Neuronal stem cell (in vitro differentiated cells): ENCODE measurements at regions not wholly inside any gene's neighbourhood (a gene's known extent, or its start where the extent isn't known, plus 50 kb on each side); places are given as distances from the start of the nearest gene placed in this dataset.
A peak's percentile ranks its signal among the peaks of the same experiment; 100 is the strongest.

Experiments used
- DNase-seq: peaks from one replicate; pipeline ENCODE4 v3.0.0-alpha.2; 2013; ENCODE audit warnings: low spot score
- H2AFZ ChIP-seq: one replicate; pipeline ENCODE4 v1.6.1; 2013; ENCODE audit warnings: mild to moderate bottlenecking, low read length, inconsistent platforms
- H2AK5ac ChIP-seq: 2 replicates; pipeline ENCODE4 v1.6.1; 2013; ENCODE audit warnings: low read depth, mild to moderate bottlenecking, inconsistent platforms, low read length, moderate library complexity, mixed read lengths
- H2BK120ac ChIP-seq: 2 replicates; pipeline ENCODE4 v1.6.1; 2013; ENCODE audit warnings: low read depth, mild to moderate bottlenecking, inconsistent platforms, low read length, moderate library complexity, mixed read lengths
- H2BK12ac ChIP-seq: one replicate; pipeline ENCODE4 v1.6.1; 2013; ENCODE audit warnings: low read length, inconsistent platforms
- H2BK15ac ChIP-seq: 2 replicates; pipeline ENCODE4 v1.6.1; 2013; ENCODE audit warnings: mild to moderate bottlenecking, low read length, inconsistent platforms, mixed read lengths
- H2BK5ac ChIP-seq: one replicate; pipeline ENCODE4 v1.6.1; 2013; ENCODE audit warnings: inconsistent platforms, mild to moderate bottlenecking, low read length, moderate library complexity
- H3K14ac ChIP-seq: one replicate; pipeline ENCODE4 v1.6.1; 2013; ENCODE audit warnings: low read length, inconsistent platforms
- H3K18ac ChIP-seq: 2 replicates; pipeline ENCODE4 v1.6.1; 2013; ENCODE audit warnings: low read length, inconsistent platforms
- H3K23ac ChIP-seq: 2 replicates; pipeline ENCODE4 v1.6.1; 2013; ENCODE audit warnings: low read depth, mild to moderate bottlenecking, mixed read lengths, low read length, inconsistent platforms; ENCODE audit not compliant: poor library complexity
- H3K27ac ChIP-seq: replicated peaks from 3 replicates; pipeline ENCODE4 v1.5.1; 2013; ENCODE audit warnings: low read length, inconsistent platforms
- H3K27me3 ChIP-seq, 3 experiments: 2 replicates each; pipeline ENCODE4 v1.6.1; 2013; ENCODE audit warnings: low read length in 3 of 3, mild to moderate bottlenecking in 2 of 3, inconsistent platforms in 1 of 3, low read depth in 1 of 3, mixed read lengths in 1 of 3, moderate library complexity in 1 of 3; ENCODE audit not compliant: control insufficient read depth in 3 of 3, insufficient read depth in 3 of 3
- H3K36me3 ChIP-seq, 2 donors: replicated peaks in 1 of 2; 2 replicates each; pipeline ENCODE4 v1.6.1; 2013; ENCODE audit warnings: low read length in 2 of 2; ENCODE audit not compliant: control insufficient read depth in 2 of 2, insufficient read depth in 2 of 2
- H3K4ac ChIP-seq: 2 replicates; pipeline ENCODE4 v1.6.1; 2013; ENCODE audit warnings: inconsistent platforms, mild to moderate bottlenecking, low read length, moderate library complexity
- H3K4me1 ChIP-seq, 2 donors: 1 replicate in 1 of 2; 2 replicates in 1 of 2; pipeline ENCODE4 v1.6.1; 2013; ENCODE audit warnings: low read length in 2 of 2, low read depth in 1 of 2; ENCODE audit not compliant: control insufficient read depth in 2 of 2, insufficient read depth in 1 of 2
- H3K4me2 ChIP-seq: one replicate; pipeline ENCODE4 v1.6.1; 2013; ENCODE audit warnings: mild to moderate bottlenecking, low read length, inconsistent platforms; ENCODE audit not compliant: insufficient read depth, poor library complexity, severe bottlenecking
- H3K4me3 ChIP-seq, 2 donors: 2 replicates each; pipeline ENCODE4 v1.5.1; 2013; ENCODE audit warnings: low read length in 2 of 2, mild to moderate bottlenecking in 2 of 2, inconsistent platforms in 1 of 2, moderate library complexity in 1 of 2
- H3K79me1 ChIP-seq: one replicate; pipeline ENCODE4 v1.6.1; 2013; ENCODE audit warnings: low read depth, mild to moderate bottlenecking, inconsistent platforms, low read length, moderate library complexity
- H3K9ac ChIP-seq: one replicate; pipeline ENCODE4 v1.6.1; 2013; ENCODE audit warnings: mild to moderate bottlenecking, low read depth, low read length, inconsistent platforms; ENCODE audit not compliant: poor library complexity
- H3K9me3 ChIP-seq, 2 donors: replicated peaks in 1 of 2; 2 replicates each; pipeline versions ENCODE3 to v1.6.1; 2013; ENCODE audit warnings: low read length in 2 of 2, mild to moderate bottlenecking in 2 of 2, inconsistent platforms in 1 of 2, low read depth in 1 of 2, mixed read lengths in 1 of 2, moderate library complexity in 1 of 2; ENCODE audit not compliant: control insufficient read depth in 2 of 2, insufficient read depth in 1 of 2
- H4K8ac ChIP-seq: one replicate; pipeline ENCODE4 v1.6.1; 2013; ENCODE audit warnings: low read depth, mild to moderate bottlenecking, inconsistent platforms, low read length, moderate library complexity
- H4K91ac ChIP-seq: one replicate; pipeline ENCODE4 v1.6.1; 2013; ENCODE audit warnings: low read length, low read depth, mild to moderate bottlenecking, inconsistent platforms; ENCODE audit not compliant: poor library complexity
- WGBS, 2 donors: extraction: QIAGEN DNeasy Blood & Tissue Kit; methylation state at CpG; one replicate each; pipeline ENCODE4 v1.1.7; 2013; ENCODE audit warnings: missing lambda C conversion rate in 2 of 2, mixed read lengths in 1 of 2; ENCODE audit not compliant: insufficient read length in 2 of 2, insufficient replicate concordance in 1 of 2; ENCODE audit errors: extremely low coverage in 2 of 2; 5-methylcytosine and 5-hydroxymethylcytosine counted together

DNA sequence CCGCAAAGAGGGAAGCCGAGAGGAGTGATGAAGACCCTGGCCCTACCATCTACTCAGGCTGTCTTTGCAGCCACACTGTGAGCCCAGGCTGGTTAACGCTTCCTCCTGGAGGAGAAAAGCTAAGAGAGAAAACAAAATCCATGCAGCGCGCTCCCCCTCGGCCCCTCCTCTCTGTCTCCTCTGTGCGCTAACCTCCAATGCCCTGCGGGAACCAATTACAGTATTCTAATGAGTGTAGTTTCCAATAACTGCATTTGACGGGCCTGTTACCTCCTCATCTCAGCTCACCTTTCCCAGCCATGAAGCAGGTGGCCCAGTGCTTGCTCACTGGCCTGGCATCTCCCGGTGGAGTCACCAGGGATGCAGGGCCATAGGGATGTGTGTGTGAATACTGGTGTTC is 565.5 kb downstream of the EBF1 start:
- no peak for DNase-seq
- Histone ChIP-seq H3K23ac (no peak overlapping the region), H3K79me1 (no peaks in the 10 kb centered on the region), H3K4me1 (peaks cover 6 to 9% of the 10 kb centered on the region in 2 donors), H3K27ac (no peak overlapping the region), H2BK12ac (no peak overlapping the region), H3K9ac (no peak overlapping the region), H2BK15ac (no peak overlapping the region), H4K91ac (no peak overlapping the region), H3K18ac (no peak overlapping the region), H3K4ac (no peak overlapping the region), H3K14ac (no peak overlapping the region), H2AK5ac (no peak overlapping the region), H2AFZ (no peak overlapping the region), H3K4me3 (no peak overlapping the region), H2BK5ac (no peak overlapping the region), H3K4me2 (no peak overlapping the region), H3K27me3 (no peaks in the 10 kb centered on the region), H3K9me3 (no peaks in the 10 kb centered on the region), H4K8ac (no peak overlapping the region), H3K36me3 (no peaks in the 10 kb centered on the region), H2BK120ac (no peak overlapping the region)
- WGBS, 2 donors, result no CpG with 5 or more reads among the region's 10 CpGs

DNA sequence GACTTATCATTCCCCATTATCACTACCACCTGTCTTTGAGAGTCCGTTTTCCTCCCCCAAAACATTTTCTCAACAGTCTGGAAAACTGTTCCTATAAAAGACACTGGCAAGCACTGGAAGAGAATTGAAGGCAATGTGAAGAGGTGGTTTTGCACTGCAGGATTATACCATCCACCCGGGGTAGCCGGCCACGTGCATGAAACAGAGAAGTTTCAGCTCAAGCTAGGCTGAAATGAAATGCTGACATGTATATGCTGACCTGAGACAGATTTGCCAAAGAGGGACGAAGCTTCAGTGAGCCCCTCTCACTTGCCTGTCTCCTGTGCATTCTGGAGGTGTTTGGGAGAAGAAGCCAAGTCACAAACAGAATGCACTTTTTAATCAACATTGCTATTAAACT is 567.0 kb downstream of the EBF1 start:
- Histone ChIP-seq H2AK5ac (no peak overlapping the region), H4K8ac (no peak overlapping the region), H2BK5ac (no peak overlapping the region), H3K4ac (no peak overlapping the region), H2BK12ac (no peak overlapping the region), H3K4me3 (no peak overlapping the region), H3K27me3 (no peaks in the 10 kb centered on the region), H2AFZ (no peak overlapping the region), H3K23ac (no peak overlapping the region), H3K79me1 (no peaks in the 10 kb centered on the region), H3K9me3 (no peaks in the 10 kb centered on the region), H3K14ac (no peak overlapping the region), H3K27ac (no peak overlapping the region), H3K4me2 (no peak overlapping the region), H2BK15ac (no peak overlapping the region), H2BK120ac (no peak overlapping the region), H3K36me3 (no peaks in the 10 kb centered on the region), H3K4me1 (peaks cover 4 to 6% of the 10 kb centered on the region in 2 donors), H3K18ac (peak overlapping the region; percentile 5), H3K9ac (no peak overlapping the region), H4K91ac (no peak overlapping the region)
- no peak for DNase-seq
- no CpG with 5 or more reads among the region's 5 CpGs for WGBS, 2 donors

DNA sequence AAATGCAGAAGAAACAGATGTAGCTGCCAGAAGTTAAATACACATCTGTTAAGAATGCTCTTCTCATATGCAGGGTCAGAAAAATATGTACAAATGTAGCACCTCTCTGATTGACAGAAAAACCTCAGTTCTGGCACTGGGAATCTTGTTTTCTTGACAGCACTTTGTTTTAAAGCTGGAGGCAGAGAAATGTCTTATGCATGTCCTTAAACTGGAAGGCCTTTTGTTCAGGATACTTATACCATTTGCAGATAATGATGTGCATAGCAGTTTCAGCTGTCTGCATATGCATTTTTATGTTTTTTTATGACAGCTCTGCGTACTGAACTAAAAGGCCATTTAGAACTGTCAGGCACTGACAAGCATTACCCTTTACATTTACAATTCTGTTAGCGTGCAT is 567.9 kb downstream of the EBF1 start:
- Histone ChIP-seq H4K8ac (no peak overlapping the region), H3K27me3 (no peaks in the 10 kb centered on the region)
- no CpG with 5 or more reads among the region's 2 CpGs for WGBS, 2 donors

DNA sequence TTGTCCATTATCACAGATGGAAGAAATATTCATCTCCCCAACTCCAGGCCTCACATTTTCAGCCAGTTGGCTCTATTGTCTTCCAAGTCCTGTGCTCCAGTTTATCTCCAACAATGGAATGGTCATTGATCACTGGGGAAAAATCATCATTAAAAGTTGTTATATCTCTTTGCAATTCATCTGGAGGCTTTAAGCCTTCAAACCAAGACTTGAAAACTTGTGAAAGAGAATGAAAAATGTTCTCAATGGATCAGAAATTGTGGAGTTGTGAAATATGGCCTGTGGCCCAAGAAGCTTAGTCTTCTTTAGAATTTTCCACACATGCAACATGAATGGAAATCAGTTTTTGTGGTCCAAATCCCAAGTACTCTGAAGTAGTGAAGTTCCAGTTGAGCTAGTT is 569.6 kb downstream of the EBF1 start:
- H3K23ac ChIP-seq, result no peak overlapping the region
- no peak overlapping the region for H2BK12ac ChIP-seq
- no peaks in the 10 kb centered on the region for H3K9me3 ChIP-seq
- H3K18ac ChIP-seq, result no peak overlapping the region
- no peaks in the 10 kb centered on the region for H3K79me1 ChIP-seq
- H3K9ac ChIP-seq, result no peak overlapping the region
- H3K4me3 ChIP-seq, result no peak overlapping the region
- no peaks in the 10 kb centered on the region for H3K36me3 ChIP-seq
- no peaks in the 10 kb centered on the region for H3K27me3 ChIP-seq
- H4K8ac ChIP-seq, result no peak overlapping the region
- no peak overlapping the region for H3K4ac ChIP-seq
- peaks cover 4 to 6% of the 10 kb centered on the region in 2 donors for H3K4me1 ChIP-seq
- H3K14ac ChIP-seq, result no peak overlapping the region
- H3K4me2 ChIP-seq, result no peak overlapping the region
- H3K27ac ChIP-seq, result no peak overlapping the region
- no peak overlapping the region for H2BK5ac ChIP-seq
- no peak overlapping the region for H2BK120ac ChIP-seq
- no peak for DNase-seq
- H2BK15ac ChIP-seq, result no peak overlapping the region
- no peak overlapping the region for H2AFZ ChIP-seq
- no peak overlapping the region for H4K91ac ChIP-seq
- H2AK5ac ChIP-seq, result no peak overlapping the region

More for the DNA sequence above, 567.9 kb downstream of the EBF1 start:
- Histone ChIP-seq H2AK5ac (no peak overlapping the region), H2BK120ac (no peak overlapping the region), H3K4me2 (no peak overlapping the region), H3K36me3 (no peaks in the 10 kb centered on the region), H3K4me3 (no peak overlapping the region), H3K79me1 (no peaks in the 10 kb centered on the region), H3K14ac (no peak overlapping the region), H4K91ac (no peak overlapping the region), H3K9ac (no peak overlapping the region), H2AFZ (no peak overlapping the region), H3K4me1 (peaks cover 4 to 6% of the 10 kb centered on the region in 2 donors), H2BK5ac (no peak overlapping the region), H3K4ac (no peak overlapping the region), H3K27ac (no peak overlapping the region), H2BK12ac (no peak overlapping the region), H2BK15ac (no peak overlapping the region), H3K9me3 (no peaks in the 10 kb centered on the region), H3K18ac (no peak overlapping the region), H3K23ac (no peak overlapping the region)
- no peak for DNase-seq
